H7 (cell line): ENCODE measurements at regions not wholly inside any gene's neighbourhood (a gene's known extent, or its start where the extent isn't known, plus 50 kb on each side); places are given as distances from the start of the nearest gene placed in this dataset.

Experiments used
- DNase-seq: peaks from one replicate; pipeline ENCODE4 v3.0.0; 2012
- H3K27me3 ChIP-seq: 2 replicates; pipeline ENCODE4 v1.6.0; 2011; ENCODE audit warnings: mild to moderate bottlenecking, low read length; ENCODE audit not compliant: control insufficient read depth, insufficient read depth
- H3K36me3 ChIP-seq: replicated peaks from 2 replicates; pipeline ENCODE4 v1.5.1; 2011; ENCODE audit warnings: low read length; ENCODE audit not compliant: control insufficient read depth, insufficient read depth
- H3K4me3 ChIP-seq: 2 replicates; pipeline ENCODE4 v1.5.1; 2011; ENCODE audit warnings: low read depth, mild to moderate bottlenecking, control low read depth, low read length, moderate library complexity; ENCODE audit not compliant: insufficient read depth

- Histone ChIP-seq H3K36me3 (no peaks in the 10 kb centered on the region), H3K27me3 (no peaks in the 10 kb centered on the region), H3K4me3 (no peak overlapping the region)
- no peak for DNase-seq
Measured at GRCh38 chr3:192001218-192001617, 540.3 kb downstream of the PYDC2 start.

GRCh38 chr3:192005989-192006388 is 545.0 kb downstream of the PYDC2 start:
- no peaks in the 10 kb centered on the region for H3K36me3 ChIP-seq
- no peak for DNase-seq
- no peaks in the 10 kb centered on the region for H3K27me3 ChIP-seq
- no peak overlapping the region for H3K4me3 ChIP-seq

GRCh38 chr3:192009903-192010302 is 548.9 kb downstream of the PYDC2 start:
- no peak for DNase-seq

GRCh38 chr3:192010490-192010889 is 549.5 kb downstream of the PYDC2 start:
- H3K4me3 ChIP-seq: no peak overlapping the region
- H3K27me3 ChIP-seq: no peaks in the 10 kb centered on the region
- H3K36me3 ChIP-seq: no peaks in the 10 kb centered on the region
- no peak for DNase-seq

More at GRCh38 chr3:192009903-192010302, 548.9 kb downstream of the PYDC2 start:
- H3K27me3 ChIP-seq: no peaks in the 10 kb centered on the region
- no peak overlapping the region for H3K4me3 ChIP-seq
- H3K36me3 ChIP-seq: no peaks in the 10 kb centered on the region

GRCh38 chr3:192011137-192011536 is 550.2 kb downstream of the PYDC2 start:
- no peak overlapping the region for H3K4me3 ChIP-seq
- H3K27me3 ChIP-seq: no peaks in the 10 kb centered on the region
- H3K36me3 ChIP-seq: no peaks in the 10 kb centered on the region
- no peak for DNase-seq

GRCh38 chr3:192013110-192013509 is 552.1 kb downstream of the PYDC2 start:
- Histone ChIP-seq H3K27me3 (no peaks in the 10 kb centered on the region), H3K4me3 (no peak overlapping the region), H3K36me3 (no peaks in the 10 kb centered on the region)
- DNase-seq: no peak

- Histone ChIP-seq H3K4me3 (no peak overlapping the region), H3K36me3 (no peaks in the 10 kb centered on the region), H3K27me3 (no peaks in the 10 kb centered on the region)
- DNase-seq: no peak
Measured at GRCh38 chr3:192022412-192022811, 561.4 kb downstream of the PYDC2 start.

- DNase-seq: no peak
- Histone ChIP-seq H3K4me3 (no peak overlapping the region), H3K36me3 (no peaks in the 10 kb centered on the region), H3K27me3 (no peaks in the 10 kb centered on the region)
Measured at GRCh38 chr3:192024751-192025150, 563.8 kb downstream of the PYDC2 start.

GRCh38 chr3:192026661-192027060 is 565.7 kb downstream of the PYDC2 start:
- H3K36me3 ChIP-seq: no peaks in the 10 kb centered on the region
- no peaks in the 10 kb centered on the region for H3K27me3 ChIP-seq
- DNase-seq: no peak
- H3K4me3 ChIP-seq: no peak overlapping the region

- DNase-seq: no peak
Measured at GRCh38 chr3:192031941-192032340, 571.0 kb downstream of the PYDC2 start.

GRCh38 chr3:192033246-192033645 is 572.3 kb downstream of the PYDC2 start:
- no peaks in the 10 kb centered on the region for H3K36me3 ChIP-seq
- H3K27me3 ChIP-seq: no peaks in the 10 kb centered on the region
- DNase-seq: no peak
- no peak overlapping the region for H3K4me3 ChIP-seq

More at GRCh38 chr3:192031941-192032340, 571.0 kb downstream of the PYDC2 start:
- no peak overlapping the region for H3K4me3 ChIP-seq
- no peaks in the 10 kb centered on the region for H3K36me3 ChIP-seq
- no peaks in the 10 kb centered on the region for H3K27me3 ChIP-seq

GRCh38 chr3:192038726-192039125 is 577.8 kb downstream of the PYDC2 start:
- Histone ChIP-seq H3K27me3 (no peaks in the 10 kb centered on the region), H3K36me3 (no peaks in the 10 kb centered on the region), H3K4me3 (no peak overlapping the region)
- no peak for DNase-seq

- no peak overlapping the region for H3K4me3 ChIP-seq
- DNase-seq: no peak
Measured at GRCh38 chr3:192039593-192039992, 578.6 kb downstream of the PYDC2 start.

GRCh38 chr3:192040282-192041043 is 579.5 kb downstream of the PYDC2 start:
- no peak for DNase-seq
- H3K4me3 ChIP-seq: no peak overlapping the region
- no peaks in the 10 kb centered on the region for H3K36me3 ChIP-seq
- no peaks in the 10 kb centered on the region for H3K27me3 ChIP-seq

More at GRCh38 chr3:192039593-192039992, 578.6 kb downstream of the PYDC2 start:
- H3K36me3 ChIP-seq: no peaks in the 10 kb centered on the region
- H3K27me3 ChIP-seq: no peaks in the 10 kb centered on the region

- DNase-seq: no peak
- H3K36me3 ChIP-seq: no peaks in the 10 kb centered on the region
- H3K4me3 ChIP-seq: no peak overlapping the region
- H3K27me3 ChIP-seq: no peaks in the 10 kb centered on the region
Measured at GRCh38 chr3:192042116-192042515, 581.2 kb downstream of the PYDC2 start.
